HPDE6-E6E7 (cell line): ENCODE measurements at regions not wholly inside any gene's neighbourhood (a gene's known extent, or its start where the extent isn't known, plus 50 kb on each side); places are given as distances from the start of the nearest gene placed in this dataset.

ENCODE experiments used
- DNase-seq: peaks from one replicate; pipeline ENCODE4 v3.0.0; 2011; ENCODE audit warnings: missing footprints; ENCODE audit errors: extremely low spot score

DNA sequence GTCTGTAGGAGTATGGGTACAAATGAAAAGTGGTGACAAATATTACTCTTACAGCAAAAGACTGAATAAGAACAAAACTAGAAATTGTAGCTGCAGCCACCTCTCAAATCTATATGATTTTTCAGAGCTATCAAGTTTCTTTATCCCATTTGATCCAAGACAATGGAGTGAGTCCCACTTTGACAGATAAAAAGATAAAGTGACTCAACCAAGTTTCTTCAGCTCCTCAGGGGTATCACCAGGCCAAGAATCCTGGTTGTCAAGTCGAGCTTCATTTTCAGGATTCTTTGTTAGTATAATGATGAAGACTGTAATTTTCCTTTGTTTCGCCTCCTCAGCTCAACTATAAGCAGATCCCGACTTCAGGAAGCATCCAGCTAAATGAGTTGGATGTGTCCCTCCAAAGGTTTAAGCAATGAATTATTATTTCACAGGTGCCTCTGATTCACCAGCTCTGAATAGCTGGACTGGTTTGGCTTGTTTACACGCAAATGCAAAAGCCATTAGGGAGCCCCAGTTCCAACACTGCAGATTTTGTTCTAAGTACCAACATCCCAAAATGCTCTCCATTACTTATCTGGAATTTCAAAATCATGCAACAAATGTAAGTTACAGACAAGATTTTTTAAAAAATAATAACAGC is 238.9 kb downstream of the MAFB start:
- no peak for DNase-seq

DNA sequence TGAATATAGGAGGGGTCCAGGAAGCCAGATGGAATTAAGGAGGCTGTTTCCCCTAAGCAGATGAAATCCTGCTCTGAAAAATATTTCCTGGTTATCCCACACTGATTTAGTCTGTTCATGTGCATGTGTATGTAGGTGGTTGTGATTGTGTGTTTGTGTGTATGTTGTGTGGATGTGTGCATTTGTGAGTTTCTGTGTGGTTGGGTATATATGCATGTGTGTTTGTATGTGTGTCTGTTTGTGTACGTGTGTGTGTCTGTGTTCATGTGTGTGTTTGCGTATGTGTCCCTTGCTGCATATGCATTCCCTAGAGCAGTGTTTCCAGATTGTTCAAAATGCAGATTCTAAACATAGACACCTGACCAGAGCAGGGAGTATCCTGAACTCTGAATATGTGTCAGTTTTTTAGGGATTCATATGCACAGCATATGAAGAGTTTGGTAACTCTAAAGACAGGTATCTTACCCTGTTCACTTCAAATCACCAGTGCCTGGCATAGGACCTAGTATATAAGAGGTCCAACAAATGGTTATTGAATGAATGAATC is 239.8 kb downstream of the MAFB start:
- DNase-seq = no peak

- no peak for DNase-seq
Measured at GRCh38 chr20:40446888-40447287, 242.1 kb downstream of the MAFB start.

DNA sequence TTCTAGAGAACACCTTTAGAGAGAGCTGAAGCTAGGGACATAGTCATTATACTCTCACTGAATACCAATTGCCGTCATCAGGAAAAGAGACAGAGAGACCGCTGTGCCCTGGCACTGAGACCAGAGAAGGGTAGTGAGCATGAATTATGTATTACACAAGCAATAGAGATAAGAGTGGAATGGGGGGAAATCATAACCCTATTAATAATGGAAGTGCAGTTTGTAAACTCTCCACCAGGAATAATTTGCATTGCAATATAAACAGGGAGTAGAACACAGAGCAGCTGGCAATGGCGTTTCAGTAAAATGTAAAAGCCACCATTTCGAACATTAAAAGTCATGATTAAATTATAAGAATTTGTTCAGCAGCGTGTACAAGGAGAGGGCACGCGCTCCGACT is 244.5 kb downstream of the MAFB start:
- no peak for DNase-seq

- no peak for DNase-seq
Measured at GRCh38 chr20:40443753-40444152, 245.3 kb downstream of the MAFB start.

- no peak for DNase-seq
Measured at GRCh38 chr20:40442181-40442963, 246.7 kb downstream of the MAFB start.

DNA sequence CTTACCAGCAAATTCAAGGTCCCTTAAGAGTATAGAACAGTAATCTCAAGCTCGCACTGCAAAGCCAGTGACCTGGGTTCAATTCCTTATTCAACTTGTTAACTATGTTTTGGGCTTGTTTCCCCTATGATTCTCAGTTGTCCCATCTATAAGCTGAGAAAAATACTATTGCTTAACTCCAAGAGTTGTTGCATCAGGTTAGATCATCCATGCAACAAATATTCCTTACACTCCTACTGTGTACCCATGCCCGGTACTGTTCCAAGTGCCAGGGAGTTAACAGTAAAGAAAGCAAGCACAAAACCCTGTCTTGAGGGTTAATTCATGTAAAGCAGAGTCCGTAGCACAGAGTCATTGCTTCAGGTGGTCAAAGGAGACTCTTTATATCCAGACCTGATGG is 247.3 kb downstream of the MAFB start:
- DNase-seq = no peak

DNA sequence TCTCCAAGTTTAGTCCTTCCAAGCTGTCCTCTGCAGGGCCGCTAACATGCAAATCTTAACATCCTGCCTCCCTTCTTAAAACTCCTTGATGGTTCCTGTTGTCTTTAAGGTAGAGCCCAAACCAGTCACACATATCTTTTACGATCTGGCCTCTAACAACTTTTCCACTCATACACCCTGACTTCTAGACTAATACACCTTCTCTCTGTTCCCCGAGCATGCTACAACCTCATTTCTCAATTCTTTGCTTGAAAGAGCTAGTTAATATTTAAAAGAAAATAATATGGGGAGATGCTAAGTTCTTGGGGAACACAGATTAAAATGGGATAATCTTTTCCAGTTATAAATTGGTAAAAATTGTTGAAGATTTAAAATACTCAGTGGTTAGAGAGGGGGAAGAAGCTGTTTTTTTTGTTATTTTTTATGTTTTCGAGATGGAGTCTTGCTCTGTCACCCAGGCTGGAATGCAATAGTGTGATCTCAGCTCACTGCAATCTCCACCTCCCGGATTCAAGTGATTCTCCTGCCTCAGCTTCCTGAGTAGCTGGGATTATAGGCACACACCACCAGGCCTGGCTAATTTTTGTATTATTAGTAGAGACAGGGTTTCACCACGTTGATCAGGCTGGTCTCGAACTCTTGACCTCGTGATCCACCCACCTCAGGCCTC is 250.7 kb downstream of the MAFB start:
- DNase-seq = no peak

DNA sequence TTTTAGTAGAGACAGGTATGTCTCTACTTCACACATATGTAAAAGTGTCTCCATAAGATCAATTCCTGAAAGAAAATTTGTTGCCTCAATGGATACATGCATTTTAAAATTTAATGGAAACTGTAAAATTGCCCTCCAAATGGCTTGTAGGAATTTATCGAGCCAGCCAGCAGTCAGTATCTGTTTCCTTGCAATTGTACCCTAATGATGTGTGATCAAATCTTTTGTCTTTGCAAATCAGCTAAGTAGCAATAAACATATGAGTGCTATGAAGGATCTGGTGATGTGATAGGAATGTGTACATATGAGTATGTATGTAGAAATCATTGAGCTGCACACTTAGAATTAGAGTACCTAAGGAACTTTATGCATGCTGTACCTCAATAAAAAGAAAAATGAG is 253.0 kb downstream of the MAFB start:
- DNase-seq = no peak

- DNase-seq = no peak
Measured at GRCh38 chr20:40435146-40435895, 253.7 kb downstream of the MAFB start.

- DNase-seq = no peak
Measured at GRCh38 chr20:40434122-40434521, 254.9 kb downstream of the MAFB start.

GRCh38 chr20:40433341-40433861 is 255.6 kb downstream of the MAFB start:
- DNase-seq = no peak

DNA sequence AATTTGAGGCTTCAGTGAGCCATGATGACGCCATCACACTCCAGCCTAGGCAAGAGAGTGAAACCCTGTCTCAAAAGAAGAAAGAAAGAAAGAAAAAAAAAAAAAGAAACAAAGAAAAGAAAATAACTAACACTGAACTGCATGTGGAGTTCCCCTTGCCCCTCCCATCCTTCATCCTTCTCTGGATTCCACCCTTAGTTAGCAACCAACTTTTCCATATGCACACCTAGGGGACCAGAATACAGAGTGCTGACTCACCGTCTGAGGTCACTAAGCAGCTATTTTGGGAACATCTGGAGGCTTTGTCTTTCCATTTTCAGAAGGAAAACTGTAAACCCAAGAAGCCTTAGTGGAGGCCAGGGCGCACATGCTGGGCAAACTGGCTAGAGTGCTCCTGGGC is 257.4 kb downstream of the MAFB start:
- DNase-seq = no peak

- DNase-seq = no peak
Measured at GRCh38 chr20:40431112-40431511, 257.9 kb downstream of the MAFB start.

DNA sequence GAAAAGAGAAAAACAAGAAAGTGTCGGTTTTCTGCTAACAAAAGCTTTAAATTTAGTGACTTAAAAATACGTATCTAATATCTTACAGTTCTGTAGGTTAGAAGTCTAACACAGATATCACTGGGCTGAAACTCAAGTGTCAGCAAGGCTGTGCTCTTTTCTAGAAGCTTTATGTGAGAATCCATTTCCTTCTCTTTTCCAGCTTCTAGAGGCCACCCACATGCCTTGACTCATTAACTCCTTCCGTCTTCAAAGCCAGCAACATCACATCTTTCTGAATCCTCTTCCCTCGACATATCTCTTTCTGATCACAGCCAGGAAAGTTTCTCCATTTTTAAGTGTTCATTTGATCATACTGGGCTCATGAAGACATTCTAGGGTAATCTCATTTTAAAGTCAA is 262.0 kb downstream of the MAFB start:
- no peak for DNase-seq

DNA sequence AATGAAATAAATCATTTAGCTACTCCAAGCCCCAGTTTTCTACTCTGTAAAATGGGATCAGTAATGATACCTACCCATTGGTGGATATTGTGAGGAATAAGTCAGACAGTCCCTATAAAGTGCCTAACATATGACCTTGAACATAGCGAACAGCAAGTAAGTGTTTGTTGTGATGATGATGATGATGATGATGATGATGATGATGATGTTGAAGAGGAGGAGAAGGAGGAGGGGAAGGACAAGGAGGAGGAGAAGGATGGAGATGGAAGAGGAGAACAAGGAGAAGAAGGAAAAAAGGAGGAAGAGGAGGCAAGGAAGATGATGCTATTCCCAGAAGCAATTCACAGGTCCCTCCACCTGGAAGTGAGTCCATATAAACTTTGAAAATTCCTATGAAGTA is 264.3 kb downstream of the MAFB start:
- no peak for DNase-seq

DNA sequence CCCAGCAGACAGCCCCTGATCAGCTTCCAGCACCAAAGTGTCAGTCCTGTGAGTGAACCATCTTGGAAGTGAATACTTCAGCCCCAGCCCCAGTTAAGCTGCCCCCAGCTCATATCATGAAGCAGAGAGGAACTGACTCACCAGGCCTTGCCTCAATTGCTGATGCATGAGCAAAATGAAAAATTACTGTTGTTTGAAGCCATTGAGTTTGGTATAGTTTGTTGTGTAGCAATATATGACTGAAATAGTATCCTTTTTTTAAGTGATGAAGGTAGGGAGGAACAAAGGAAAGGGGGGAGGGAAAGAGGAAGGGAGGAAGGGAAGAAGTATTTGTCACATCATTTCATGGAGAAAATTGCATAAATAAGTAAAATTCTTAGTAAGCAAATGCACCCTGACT is 266.4 kb downstream of the MAFB start:
- no peak for DNase-seq

- no peak for DNase-seq
Measured at GRCh38 chr20:40416274-40416673, 272.8 kb downstream of the MAFB start.

GRCh38 chr20:40414843-40415615 is 274.0 kb downstream of the MAFB start:
- DNase-seq = no peak

GRCh38 chr20:40410028-40410427 is 279.0 kb downstream of the MAFB start:
- no peak for DNase-seq

- DNase-seq = no peak
Measured at GRCh38 chr20:40397467-40397866, 291.6 kb downstream of the MAFB start.
